ENCODE measurements at regions not wholly inside any gene's neighbourhood (a gene's known extent, or its start where the extent isn't known, plus 50 kb on each side); places are given as distances from the start of the nearest gene placed in this dataset.

GRCh38 chr14:57049848-57050247, 218.9 kb downstream of the EXOC5 start:
- TF ChIP-seq GATA2 (IDR thresholded peaks at IDR 0.05; ENCODE audit: insufficient read depth, insufficient read length, low read depth, low read length), result no peak
- no peak for TF ChIP-seq CTCF (IDR thresholded peaks at IDR 0.05; ENCODE audit: extremely low read depth in 1 of 2, insufficient read depth in 1 of 2, low read depth in 1 of 2, low read length in 2 of 2)
- TF ChIP-seq, protein P1, sequence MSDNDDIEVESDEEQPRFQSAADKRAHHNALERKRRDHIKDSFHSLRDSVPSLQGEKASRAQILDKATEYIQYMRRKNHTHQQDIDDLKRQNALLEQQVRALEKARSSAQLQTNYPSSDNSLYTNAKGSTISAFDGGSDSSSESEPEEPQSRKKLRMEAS (IDR thresholded peaks at IDR 0.05; ENCODE audit: insufficient read depth, insufficient read length), result no peak
- TF ChIP-seq EZH2 (IDR thresholded peaks at IDR 0.05; ENCODE audit: borderline replicate concordance, low read depth, low read length, severe bottlenecking), result no peak
- no peak for TF ChIP-seq POLR2A (IDR thresholded peaks at IDR 0.05; ENCODE audit: low read depth, low read length)
- no peak for TF ChIP-seq POLR2AphosphoS5 (IDR thresholded peaks at IDR 0.05; ENCODE audit: insufficient read depth, low read depth, low read length)
- TF ChIP-seq FOS (IDR thresholded peaks at IDR 0.05; ENCODE audit: borderline replicate concordance, insufficient read depth, low read length), result no peak
